Left lung (tissue), 4 donors: ENCODE measurements at regions not wholly inside any gene's neighbourhood (a gene's known extent, or its start where the extent isn't known, plus 50 kb on each side); places are given as distances from the start of the nearest gene placed in this dataset.

Experiments used
- ATAC-seq: fragments of 200-7000 bp; cut with Tn5 transposase; one replicate; pipeline ENCODE4 v1.9.1; 2020; ENCODE audit warnings: moderate library complexity
- DNase-seq, 4 donors: peaks; one replicate each; pipeline ENCODE4 v3.0.0-alpha.2; 2013 to 2020
- H3K27ac ChIP-seq, 2 donors: fragments of 200-600 bp; sonication (generic) in 1 of 2; one replicate each; pipeline versions ENCODE4 v1.5.0 to v1.8.0; 2020 to 2021
- H3K27me3 ChIP-seq, 2 donors: fragments of 200-600 bp; sonication (generic) in 1 of 2; one replicate each; pipeline versions ENCODE4 v1.5.0 to v1.8.0; 2020 to 2021
- H3K36me3 ChIP-seq, 2 donors: fragments of 200-600 bp; sonication (generic) in 1 of 2; one replicate each; pipeline versions ENCODE4 v1.5.0 to v1.8.0; 2020 to 2021
- H3K4me1 ChIP-seq, 2 donors: fragments of 200-600 bp; one replicate each; pipeline ENCODE4 v1.8.0; 2021
- H3K4me3 ChIP-seq, 2 donors: fragments of 200-600 bp; sonication (generic) in 1 of 2; one replicate each; pipeline versions ENCODE4 v1.5.0 to v1.8.0; 2020 to 2021; ENCODE audit warnings: mild to moderate bottlenecking in 1 of 2
- H3K9me3 ChIP-seq, 2 donors: fragments of 200-600 bp; sonication (generic) in 1 of 2; one replicate each; pipeline versions ENCODE4 v1.5.0 to v1.8.0; 2020 to 2021
- CTCF ChIP-seq, 2 donors: fragments of 200-600 bp; sonication (generic) in 1 of 2; IDR thresholded peaks; one replicate each; pipeline versions ENCODE4 v1.5.0 to v1.8.0; 2021; ENCODE audit warnings: antibody characterized with exemption in 2 of 2
- intact Hi-C, 2 donors: fragments of 100-400 bp; cut with DNase I; formaldehyde crosslinking; loops; one replicate each; pipeline versions ENCODE4 v1.11.2 to v1.14.2; 2022
- donor health status: DM: no; HTN: yes; CAD: no.
- donor health status: DM: no; HTN: no; CAD: no.

- DNase-seq (no peak), ATAC-seq (no peak)
- H3K36me3 ChIP-seq: no peaks in the 10 kb centered on the region
- H3K4me1 ChIP-seq: no peaks in the 10 kb centered on the region
- H3K9me3 ChIP-seq: peaks cover 4 to 29% of the 10 kb centered on the region in 2 donors
- H3K4me3 ChIP-seq: no peak overlapping the region
- no peaks in the 10 kb centered on the region for H3K27me3 ChIP-seq
- no peak for TF ChIP-seq CTCF (IDR thresholded peaks at IDR 0.05)
- H3K27ac ChIP-seq: no peak overlapping the region
- intact Hi-C loops: no loop called here
Observed at GRCh38 chr10:120989996-120990598, 138.9 kb downstream of the WDR11 start.

DNA sequence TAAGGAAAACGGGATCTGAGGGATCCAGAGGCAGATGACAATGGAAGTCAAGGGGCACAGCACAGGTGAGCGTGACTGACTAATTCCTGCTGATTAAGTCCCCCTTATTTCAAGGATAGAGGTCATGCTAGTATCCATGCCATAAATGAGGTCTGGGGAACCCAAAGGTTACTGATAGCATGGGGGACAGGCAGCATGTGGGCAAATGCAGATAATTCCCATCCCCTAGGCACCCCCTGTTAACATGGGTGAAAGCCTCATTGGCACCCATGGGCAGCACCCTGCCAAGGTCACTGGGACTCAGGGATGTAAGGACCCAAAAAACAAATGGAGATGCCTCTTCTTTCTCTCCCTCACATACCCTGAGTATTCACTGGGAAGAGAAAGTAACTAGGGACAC is 139.7 kb downstream of the WDR11 start:
- TF ChIP-seq CTCF (IDR thresholded peaks at IDR 0.05): no peak
- DNase-seq (no peak), ATAC-seq (no peak)
- no peak overlapping the region for H3K4me3 ChIP-seq
- no peaks in the 10 kb centered on the region for H3K36me3 ChIP-seq
- no peaks in the 10 kb centered on the region for H3K4me1 ChIP-seq
- intact Hi-C loops: no loop called here
- no peak overlapping the region for H3K27ac ChIP-seq
- no peaks in the 10 kb centered on the region for H3K27me3 ChIP-seq
- peaks cover 4 to 29% of the 10 kb centered on the region in 2 donors for H3K9me3 ChIP-seq

DNA sequence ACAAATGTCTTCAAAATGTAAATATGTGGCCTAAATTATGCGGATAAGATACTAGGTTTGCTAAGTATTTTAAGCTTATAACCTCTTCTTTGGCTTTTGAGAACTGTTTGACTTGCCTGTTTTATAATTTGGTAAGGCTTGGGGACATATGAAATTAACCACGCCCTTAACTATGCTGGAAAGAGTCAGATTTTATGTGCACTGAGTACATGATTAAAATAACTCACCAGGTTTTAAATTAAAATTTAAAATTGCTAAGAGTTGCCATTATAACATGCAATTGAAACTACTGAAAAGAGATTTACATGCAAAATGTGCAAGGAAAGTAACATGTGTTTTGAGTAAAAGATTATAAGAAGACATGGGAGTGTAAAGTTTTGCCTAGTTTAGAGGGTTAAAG is 141.9 kb downstream of the WDR11 start:
- no peak overlapping the region for H3K4me3 ChIP-seq
- H3K36me3 ChIP-seq: no peaks in the 10 kb centered on the region
- no peak overlapping the region for H3K27ac ChIP-seq
- H3K9me3 ChIP-seq: peaks cover 4 to 29% of the 10 kb centered on the region in 2 donors
- no peak for TF ChIP-seq CTCF (IDR thresholded peaks at IDR 0.05)
- intact Hi-C loops: no loop called here
- ATAC-seq (no peak), DNase-seq (no peak)
- H3K4me1 ChIP-seq: no peaks in the 10 kb centered on the region
- no peaks in the 10 kb centered on the region for H3K27me3 ChIP-seq

DNA sequence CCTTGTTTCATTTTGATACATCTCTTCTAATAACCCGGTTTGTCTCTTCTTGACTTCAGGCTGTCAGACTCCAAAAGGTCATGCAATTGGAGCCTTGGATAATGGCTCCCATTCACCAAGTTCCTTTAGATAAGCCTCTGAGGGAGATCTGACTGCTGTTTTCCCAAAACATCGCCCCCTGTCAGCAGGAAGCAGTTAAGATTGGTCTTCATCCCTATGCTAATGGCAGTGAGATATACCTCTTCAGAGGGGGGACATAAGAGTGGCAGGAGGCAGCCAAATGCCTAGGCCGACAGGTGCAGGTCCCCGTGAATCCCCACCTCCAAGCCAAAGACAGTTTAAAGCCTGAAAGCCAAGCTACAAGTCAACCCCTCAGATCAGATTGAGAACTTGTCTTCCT is 144.6 kb downstream of the WDR11 start:
- Histone ChIP-seq H3K36me3 (no peaks in the 10 kb centered on the region), H3K9me3 (peaks cover 4 to 16% of the 10 kb centered on the region in 2 donors), H3K4me1 (no peaks in the 10 kb centered on the region), H3K27ac (no peak overlapping the region), H3K27me3 (no peaks in the 10 kb centered on the region), H3K4me3 (no peak overlapping the region)
- ATAC-seq: no peak
- DNase-seq: no peak
- TF ChIP-seq CTCF (IDR thresholded peaks at IDR 0.05): no peak
- intact Hi-C loops: no loop called here

DNA sequence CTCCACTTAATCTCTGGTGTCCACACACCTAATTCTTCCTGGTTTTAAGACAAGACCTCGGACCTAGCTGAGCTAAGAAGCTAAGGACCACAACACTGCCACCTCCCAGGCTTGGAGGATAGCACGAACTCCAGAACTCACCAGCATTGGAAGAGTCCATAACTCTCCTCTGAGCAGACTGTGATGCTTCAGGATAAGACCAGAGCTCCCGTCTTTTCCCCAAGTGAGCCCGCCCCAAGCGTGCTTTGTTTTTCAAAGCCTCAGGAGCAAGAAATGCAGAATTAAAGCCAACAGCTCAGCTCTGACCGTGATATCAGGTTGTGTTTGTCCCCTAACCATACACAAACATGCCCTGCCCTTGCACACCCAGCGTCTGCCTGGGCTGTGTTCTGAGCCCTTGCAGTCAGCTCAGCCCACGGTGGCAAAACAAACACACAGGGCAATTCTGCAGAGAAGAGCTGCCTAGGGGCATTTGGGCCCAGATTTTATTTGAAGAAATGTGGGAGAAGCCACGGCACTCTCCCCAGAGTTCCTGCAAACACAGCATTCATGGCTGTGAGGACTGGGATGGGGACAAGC is 145.4 kb downstream of the WDR11 start:
- DNase-seq: no peak
- Histone ChIP-seq H3K9me3 (peaks cover 4 to 10% of the 10 kb centered on the region in 2 donors), H3K27me3 (no peaks in the 10 kb centered on the region), H3K4me1 (no peaks in the 10 kb centered on the region), H3K36me3 (no peaks in the 10 kb centered on the region), H3K27ac (no peak overlapping the region), H3K4me3 (no peak overlapping the region)
- peak; percentile 37 for ATAC-seq
- TF ChIP-seq CTCF (IDR thresholded peaks at IDR 0.05): no peak
- intact Hi-C loops: no loop called here
